OCI-LY3 (cell line): ENCODE measurements at regions not wholly inside any gene's neighbourhood (a gene's known extent, or its start where the extent isn't known, plus 50 kb on each side); places are given as distances from the start of the nearest gene placed in this dataset.

Experiments
- EZH2phosphoT487 ChIP-seq: fragments of 200-600 bp; shearing (Covaris generic); IDR thresholded peaks from 2 replicates; pipeline ENCODE4 v1.6.1; 2018; ENCODE audit warnings: antibody characterized with exemption, mixed run types, low read depth
- TF ChIP-seq, protein P1 (sequence below): fragments of 200-600, 300-600 bp; sonication (generic); IDR thresholded peaks from 2 replicates; pipeline ENCODE4 v1.5.1; 2014; ENCODE audit warnings: antibody characterized with exemption, low read length, low read depth

DNA sequence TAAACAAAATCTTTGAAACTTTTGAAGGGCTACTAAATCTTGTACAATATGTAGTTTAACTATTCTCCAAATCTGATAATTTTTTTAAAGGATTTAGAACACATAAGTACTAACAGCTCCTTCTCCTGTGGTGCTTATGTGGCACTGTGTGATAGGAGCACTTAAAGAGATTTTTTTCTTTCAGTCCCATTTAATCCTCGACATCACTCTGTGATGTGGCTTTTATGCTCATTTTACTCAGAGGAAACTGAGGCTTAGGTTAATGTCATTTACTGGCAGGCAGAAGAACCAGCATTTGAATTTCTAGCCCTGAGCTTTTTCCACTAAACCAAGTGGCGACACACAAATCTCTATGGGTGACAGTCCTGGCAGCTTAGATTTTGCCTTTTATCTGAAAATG, 92.4 kb downstream of the SAMD9 start:
- TF ChIP-seq, protein P1, sequence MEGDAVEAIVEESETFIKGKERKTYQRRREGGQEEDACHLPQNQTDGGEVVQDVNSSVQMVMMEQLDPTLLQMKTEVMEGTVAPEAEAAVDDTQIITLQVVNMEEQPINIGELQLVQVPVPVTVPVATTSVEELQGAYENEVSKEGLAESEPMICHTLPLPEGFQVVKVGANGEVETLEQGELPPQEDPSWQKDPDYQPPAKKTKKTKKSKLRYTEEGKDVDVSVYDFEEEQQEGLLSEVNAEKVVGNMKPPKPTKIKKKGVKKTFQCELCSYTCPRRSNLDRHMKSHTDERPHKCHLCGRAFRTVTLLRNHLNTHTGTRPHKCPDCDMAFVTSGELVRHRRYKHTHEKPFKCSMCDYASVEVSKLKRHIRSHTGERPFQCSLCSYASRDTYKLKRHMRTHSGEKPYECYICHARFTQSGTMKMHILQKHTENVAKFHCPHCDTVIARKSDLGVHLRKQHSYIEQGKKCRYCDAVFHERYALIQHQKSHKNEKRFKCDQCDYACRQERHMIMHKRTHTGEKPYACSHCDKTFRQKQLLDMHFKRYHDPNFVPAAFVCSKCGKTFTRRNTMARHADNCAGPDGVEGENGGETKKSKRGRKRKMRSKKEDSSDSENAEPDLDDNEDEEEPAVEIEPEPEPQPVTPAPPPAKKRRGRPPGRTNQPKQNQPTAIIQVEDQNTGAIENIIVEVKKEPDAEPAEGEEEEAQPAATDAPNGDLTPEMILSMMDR: no peak
- TF ChIP-seq EZH2phosphoT487: no peak
